Panc1 (cell line): ENCODE measurements at regions not wholly inside any gene's neighbourhood (a gene's known extent, or its start where the extent isn't known, plus 50 kb on each side); places are given as distances from the start of the nearest gene placed in this dataset.

Experiments
- POLR2AphosphoS5 ChIP-seq: IDR thresholded peaks from 2 replicates; pipeline ENCODE4 v1.6.1; 2012; ENCODE audit warnings: mild to moderate bottlenecking, low read depth, low read length, moderate library complexity
- SIN3A ChIP-seq: IDR thresholded peaks from 2 replicates; pipeline ENCODE4 v1.6.1; 2012; ENCODE audit warnings: low read depth, mild to moderate bottlenecking, low read length, moderate library complexity, borderline replicate concordance; ENCODE audit not compliant: insufficient read depth
- TCF7L2 ChIP-seq: IDR thresholded peaks from 2 replicates; pipeline ENCODE4 v1.6.1; 2011; ENCODE audit warnings: mild to moderate bottlenecking, low read depth, low read length, inconsistent platforms
- TF ChIP-seq, protein P1 (sequence below): fragments of 450-650 bp; IDR thresholded peaks from 2 replicates; pipeline ENCODE4 v1.5.1; 2017; ENCODE audit warnings: mild to moderate bottlenecking
- TF ChIP-seq, protein P2 (sequence below), 2 experiments: IDR thresholded peaks; 2 replicates each; pipeline ENCODE4 v1.6.1; 2011 to 2012; ENCODE audit warnings: low read depth in 2 of 2, control low read depth in 1 of 2, low read length in 1 of 2, mild to moderate bottlenecking in 1 of 2, moderate library complexity in 1 of 2; ENCODE audit not compliant: insufficient read depth in 1 of 2

DNA sequence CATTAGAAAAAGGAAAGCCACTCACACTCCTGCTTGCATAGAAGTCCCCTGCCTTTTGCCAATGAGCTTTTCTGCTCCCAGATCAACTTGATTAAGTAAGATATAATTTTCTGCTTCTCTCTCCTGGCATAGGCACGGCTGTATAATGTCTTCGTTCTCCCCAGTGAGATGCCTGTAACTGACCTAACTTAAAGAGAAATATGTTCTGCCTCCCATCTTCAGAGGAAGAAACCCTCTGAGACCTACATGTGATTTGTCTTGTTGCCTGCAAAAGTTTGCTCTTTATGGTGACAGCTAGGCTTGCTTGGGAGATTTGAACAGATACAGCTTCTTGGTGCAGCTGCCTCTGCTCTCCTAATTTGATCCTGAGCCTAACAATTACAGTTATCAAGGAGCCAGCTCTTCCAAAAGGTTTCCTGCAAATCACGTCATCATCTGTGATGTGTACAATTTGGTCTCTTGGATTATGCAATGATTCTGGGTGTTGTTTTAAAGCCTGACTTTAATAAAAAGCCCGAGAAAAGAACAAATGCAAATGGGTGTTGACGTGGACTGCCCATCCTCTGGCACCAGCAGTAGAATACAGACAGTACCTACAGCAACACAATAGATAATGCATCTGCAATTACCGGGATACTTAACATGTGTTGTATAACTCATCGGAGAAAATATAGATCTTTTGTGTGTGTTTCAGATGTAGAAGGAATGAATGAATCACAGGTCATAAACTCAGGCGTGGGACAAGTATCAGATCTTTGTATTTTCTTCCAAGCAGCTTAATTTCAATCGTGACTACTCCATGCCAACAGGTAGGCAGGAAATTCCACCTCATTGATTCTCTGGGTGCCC is 76.2 kb upstream of the KAZN start:
- TF ChIP-seq POLR2AphosphoS5 = no peak
- TF ChIP-seq, protein P1, sequence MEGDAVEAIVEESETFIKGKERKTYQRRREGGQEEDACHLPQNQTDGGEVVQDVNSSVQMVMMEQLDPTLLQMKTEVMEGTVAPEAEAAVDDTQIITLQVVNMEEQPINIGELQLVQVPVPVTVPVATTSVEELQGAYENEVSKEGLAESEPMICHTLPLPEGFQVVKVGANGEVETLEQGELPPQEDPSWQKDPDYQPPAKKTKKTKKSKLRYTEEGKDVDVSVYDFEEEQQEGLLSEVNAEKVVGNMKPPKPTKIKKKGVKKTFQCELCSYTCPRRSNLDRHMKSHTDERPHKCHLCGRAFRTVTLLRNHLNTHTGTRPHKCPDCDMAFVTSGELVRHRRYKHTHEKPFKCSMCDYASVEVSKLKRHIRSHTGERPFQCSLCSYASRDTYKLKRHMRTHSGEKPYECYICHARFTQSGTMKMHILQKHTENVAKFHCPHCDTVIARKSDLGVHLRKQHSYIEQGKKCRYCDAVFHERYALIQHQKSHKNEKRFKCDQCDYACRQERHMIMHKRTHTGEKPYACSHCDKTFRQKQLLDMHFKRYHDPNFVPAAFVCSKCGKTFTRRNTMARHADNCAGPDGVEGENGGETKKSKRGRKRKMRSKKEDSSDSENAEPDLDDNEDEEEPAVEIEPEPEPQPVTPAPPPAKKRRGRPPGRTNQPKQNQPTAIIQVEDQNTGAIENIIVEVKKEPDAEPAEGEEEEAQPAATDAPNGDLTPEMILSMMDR = no peak
- TF ChIP-seq SIN3A = no peak
- no peak for TF ChIP-seq TCF7L2
- TF ChIP-seq, protein P2, sequence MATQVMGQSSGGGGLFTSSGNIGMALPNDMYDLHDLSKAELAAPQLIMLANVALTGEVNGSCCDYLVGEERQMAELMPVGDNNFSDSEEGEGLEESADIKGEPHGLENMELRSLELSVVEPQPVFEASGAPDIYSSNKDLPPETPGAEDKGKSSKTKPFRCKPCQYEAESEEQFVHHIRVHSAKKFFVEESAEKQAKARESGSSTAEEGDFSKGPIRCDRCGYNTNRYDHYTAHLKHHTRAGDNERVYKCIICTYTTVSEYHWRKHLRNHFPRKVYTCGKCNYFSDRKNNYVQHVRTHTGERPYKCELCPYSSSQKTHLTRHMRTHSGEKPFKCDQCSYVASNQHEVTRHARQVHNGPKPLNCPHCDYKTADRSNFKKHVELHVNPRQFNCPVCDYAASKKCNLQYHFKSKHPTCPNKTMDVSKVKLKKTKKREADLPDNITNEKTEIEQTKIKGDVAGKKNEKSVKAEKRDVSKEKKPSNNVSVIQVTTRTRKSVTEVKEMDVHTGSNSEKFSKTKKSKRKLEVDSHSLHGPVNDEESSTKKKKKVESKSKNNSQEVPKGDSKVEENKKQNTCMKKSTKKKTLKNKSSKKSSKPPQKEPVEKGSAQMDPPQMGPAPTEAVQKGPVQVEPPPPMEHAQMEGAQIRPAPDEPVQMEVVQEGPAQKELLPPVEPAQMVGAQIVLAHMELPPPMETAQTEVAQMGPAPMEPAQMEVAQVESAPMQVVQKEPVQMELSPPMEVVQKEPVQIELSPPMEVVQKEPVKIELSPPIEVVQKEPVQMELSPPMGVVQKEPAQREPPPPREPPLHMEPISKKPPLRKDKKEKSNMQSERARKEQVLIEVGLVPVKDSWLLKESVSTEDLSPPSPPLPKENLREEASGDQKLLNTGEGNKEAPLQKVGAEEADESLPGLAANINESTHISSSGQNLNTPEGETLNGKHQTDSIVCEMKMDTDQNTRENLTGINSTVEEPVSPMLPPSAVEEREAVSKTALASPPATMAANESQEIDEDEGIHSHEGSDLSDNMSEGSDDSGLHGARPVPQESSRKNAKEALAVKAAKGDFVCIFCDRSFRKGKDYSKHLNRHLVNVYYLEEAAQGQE (IDR thresholded peaks at IDR 0.05; ENCODE audit: insufficient read depth in 1 of 2, low read depth in 2 of 2, low read length in 1 of 2) = no peak
